Transverse colon (tissue), 4 donors: ENCODE measurements at regions not wholly inside any gene's neighbourhood (a gene's known extent, or its start where the extent isn't known, plus 50 kb on each side); places are given as distances from the start of the nearest gene placed in this dataset.

Experiments used
- CTCF ChIP-seq, 5 experiments: fragments of 200-600 bp in 3 of 5; fragments of 450-650 bp in 2 of 5; sonication (generic) in 3 of 5; IDR thresholded peaks; 1 replicate in 2 of 5; 2 replicates in 3 of 5; pipeline ENCODE4 v1.5.1; 2016 to 2017; ENCODE audit warnings: antibody characterized with exemption in 5 of 5, inconsistent platforms in 3 of 5, mild to moderate bottlenecking in 2 of 5, moderate library complexity in 1 of 5
- EP300 ChIP-seq: sonication (generic); formaldehyde crosslinking; IDR thresholded peaks from one replicate; pipeline ENCODE4 v1.6.1; 2017; ENCODE audit warnings: antibody characterized with exemption, low read depth
- POLR2A ChIP-seq: fragments of 450-650 bp; IDR thresholded peaks from one replicate; pipeline ENCODE4 v1.6.1; 2016; ENCODE audit warnings: antibody characterized with exemption, mild to moderate bottlenecking, moderate library complexity
- POLR2AphosphoS5 ChIP-seq, 3 donors: sonication (generic); formaldehyde crosslinking; IDR thresholded peaks; one replicate each; pipeline ENCODE4 v1.6.1; 2016; ENCODE audit warnings: antibody characterized with exemption in 3 of 3

- TF ChIP-seq CTCF (IDR thresholded peaks at IDR 0.05) (no peak), POLR2AphosphoS5 (IDR thresholded peaks at IDR 0.05) (no peak), POLR2A (no peak), EP300 (no peak)
Measured at GRCh38 chr20:1824834-1825233, 70.4 kb upstream of the SIRPA start.
